Mesendoderm (in vitro differentiated cells): ENCODE measurements at regions not wholly inside any gene's neighbourhood (a gene's known extent, or its start where the extent isn't known, plus 50 kb on each side); places are given as distances from the start of the nearest gene placed in this dataset.

Source experiments
- DNase-seq: peaks from one replicate; pipeline ENCODE4 v3.0.0; 2013
- H2AK5ac ChIP-seq: 2 replicates; pipeline ENCODE4 v1.6.1; 2013; ENCODE audit warnings: low read length, inconsistent platforms
- H2BK120ac ChIP-seq: 2 replicates; pipeline ENCODE4 v1.6.1; 2013; ENCODE audit warnings: low read depth, mild to moderate bottlenecking, low read length, moderate library complexity, mixed read lengths
- H2BK15ac ChIP-seq: replicated peaks from 2 replicates; pipeline ENCODE4 v1.6.1; 2013; ENCODE audit warnings: low read depth, mild to moderate bottlenecking, moderate library complexity
- H2BK5ac ChIP-seq: 2 replicates; pipeline ENCODE4 v1.6.1; 2013; ENCODE audit warnings: low read length, inconsistent platforms
- H3K18ac ChIP-seq: 2 replicates; pipeline ENCODE4 v1.6.1; 2013; ENCODE audit warnings: mild to moderate bottlenecking, low read length, mixed read lengths
- H3K23ac ChIP-seq: one replicate; pipeline ENCODE4 v1.6.1; 2013; ENCODE audit warnings: low read length
- H3K27ac ChIP-seq: 2 replicates; pipeline ENCODE4 v1.5.1; 2013; ENCODE audit warnings: low read depth, mild to moderate bottlenecking, inconsistent platforms, low read length, moderate library complexity
- H3K27me3 ChIP-seq: 2 replicates; pipeline ENCODE4 v1.6.1; 2013; ENCODE audit warnings: low read length, control low read depth, mild to moderate bottlenecking, inconsistent platforms; ENCODE audit not compliant: insufficient read depth, poor library complexity
- H3K36me3 ChIP-seq: 2 replicates; pipeline ENCODE4 v1.6.1; 2013; ENCODE audit warnings: low read length, inconsistent platforms; ENCODE audit not compliant: control insufficient read depth, insufficient read depth
- H3K4ac ChIP-seq: one replicate; pipeline ENCODE4 v1.6.1; 2013; ENCODE audit warnings: low read depth, mild to moderate bottlenecking, low read length, moderate library complexity
- H3K4me1 ChIP-seq: 2 replicates; pipeline ENCODE4 v1.6.1; 2013; ENCODE audit warnings: low read depth, low read length, inconsistent platforms; ENCODE audit not compliant: control insufficient read depth
- H3K4me2 ChIP-seq: 2 replicates; pipeline ENCODE4 v1.6.1; 2013; ENCODE audit warnings: low read length
- H3K4me3 ChIP-seq: 2 replicates; pipeline ENCODE4 v1.5.1; 2013; ENCODE audit warnings: mild to moderate bottlenecking, low read length
- H3K56ac ChIP-seq: one replicate; pipeline ENCODE4 v1.6.1; 2013; ENCODE audit warnings: low read length
- H3K79me1 ChIP-seq: 2 replicates; pipeline ENCODE4 v1.6.1; 2013; ENCODE audit warnings: low read length, inconsistent platforms
- H3K79me2 ChIP-seq: 2 replicates; pipeline ENCODE4 v1.6.1; 2013; ENCODE audit warnings: mild to moderate bottlenecking, low read length; ENCODE audit not compliant: control insufficient read depth, insufficient read depth
- H3K9ac ChIP-seq: 2 replicates; pipeline ENCODE4 v1.6.1; 2013; ENCODE audit warnings: low read length, inconsistent platforms
- H4K5ac ChIP-seq: one replicate; pipeline ENCODE4 v1.6.1; 2013; ENCODE audit warnings: low read length
- H4K8ac ChIP-seq: one replicate; pipeline ENCODE4 v1.6.1; 2013; ENCODE audit warnings: low read depth, mild to moderate bottlenecking, control low read depth, low read length, moderate library complexity
- WGBS: extraction: QIAGEN DNeasy Blood & Tissue Kit; methylation state at CpG from one replicate; pipeline ENCODE4 v1.1.7; 2013; ENCODE audit warnings: low lambda C conversion rate, missing lambda C conversion rate; ENCODE audit not compliant: insufficient coverage; ENCODE audit errors: extremely low coverage; 5-methylcytosine and 5-hydroxymethylcytosine counted together

DNA sequence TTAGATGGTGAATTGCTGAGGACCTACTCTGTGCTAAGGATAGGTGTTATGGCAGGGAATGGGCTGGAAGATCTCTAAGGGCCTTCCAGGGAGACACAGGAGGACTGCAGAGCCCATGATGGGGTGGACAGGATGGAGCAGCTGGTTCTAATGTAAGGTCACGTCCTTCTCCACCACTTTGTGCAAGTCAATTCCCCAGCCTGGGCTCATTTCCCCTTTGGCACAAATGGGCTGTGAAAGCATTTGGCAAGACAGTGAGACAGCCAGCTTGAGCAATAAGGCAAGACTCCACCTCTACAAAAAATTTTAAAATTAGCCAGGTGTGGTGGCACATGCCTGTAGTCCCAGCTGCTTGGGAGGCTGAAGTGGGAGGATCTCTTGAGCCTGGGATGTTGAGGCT lies 81.4 kb upstream of the THY1 start:
- Histone ChIP-seq H3K56ac (no peak overlapping the region), H3K23ac (no peak overlapping the region), H3K4ac (no peak overlapping the region), H4K8ac (no peak overlapping the region), H2BK120ac (no peak overlapping the region), H3K27me3 (no peaks in the 10 kb centered on the region), H2BK15ac (no peak overlapping the region), H3K4me3 (no peak overlapping the region), H3K36me3 (no peaks in the 10 kb centered on the region), H3K27ac (no peak overlapping the region), H2BK5ac (no peak overlapping the region), H3K4me2 (no peak overlapping the region), H3K79me2 (no peaks in the 10 kb centered on the region), H3K79me1 (no peaks in the 10 kb centered on the region), H3K9ac (no peak overlapping the region), H2AK5ac (no peak overlapping the region), H3K4me1 (no peaks in the 10 kb centered on the region), H3K18ac (no peak overlapping the region), H4K5ac (no peak overlapping the region)
- no peak for DNase-seq
- no CpG with 5 or more reads among the region's 1 CpG for WGBS

DNA sequence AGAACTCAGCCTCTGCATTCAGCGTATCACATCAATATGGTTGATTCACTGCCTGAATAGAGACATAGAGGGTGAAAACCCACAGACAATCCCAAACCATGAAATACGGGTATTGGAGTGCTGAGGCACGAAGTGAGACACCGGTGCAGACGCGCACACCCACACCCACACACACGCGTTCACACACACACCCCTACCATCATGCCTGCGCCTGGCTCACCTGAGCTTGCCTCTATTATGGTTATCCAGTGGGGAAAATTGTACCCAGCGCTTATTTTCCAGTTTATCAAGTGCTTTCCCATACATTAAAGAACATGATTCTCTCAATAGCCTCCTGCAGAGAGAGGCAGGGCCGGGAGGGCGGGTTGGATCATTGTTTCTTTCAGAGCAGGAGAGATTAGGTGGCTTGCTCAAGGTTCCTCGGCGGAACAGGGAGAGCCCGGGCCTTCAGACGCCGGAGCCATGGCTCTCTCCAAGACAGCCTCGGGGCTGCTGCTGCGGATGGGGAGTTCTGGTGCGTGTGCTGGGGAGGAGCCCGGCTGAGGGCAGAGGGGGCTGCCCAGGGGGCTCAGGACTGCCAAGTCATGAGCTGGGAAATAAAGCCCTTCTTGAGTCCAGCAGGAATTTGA lies 78.9 kb upstream of the THY1 start:
- WGBS, result no CpG with 5 or more reads among the region's 21 CpGs
- Histone ChIP-seq H3K4ac (no peak overlapping the region), H3K27ac (no peak overlapping the region), H3K9ac (no peak overlapping the region), H2BK5ac (no peak overlapping the region), H3K27me3 (no peaks in the 10 kb centered on the region), H3K79me1 (no peaks in the 10 kb centered on the region), H3K56ac (no peak overlapping the region), H3K36me3 (no peaks in the 10 kb centered on the region), H2AK5ac (no peak overlapping the region), H3K79me2 (no peaks in the 10 kb centered on the region), H3K18ac (no peak overlapping the region), H2BK15ac (no peak overlapping the region), H3K4me1 (no peaks in the 10 kb centered on the region), H3K23ac (no peak overlapping the region), H3K4me3 (no peak overlapping the region), H4K8ac (no peak overlapping the region), H4K5ac (no peak overlapping the region), H2BK120ac (no peak overlapping the region), H3K4me2 (no peak overlapping the region)
- no peak for DNase-seq

- no peak overlapping the region for H4K8ac ChIP-seq
- H3K4me2 ChIP-seq, result no peak overlapping the region
- H2BK5ac ChIP-seq, result no peak overlapping the region
- DNase-seq, result no peak
- no peaks in the 10 kb centered on the region for H3K36me3 ChIP-seq
- H2BK15ac ChIP-seq, result no peak overlapping the region
- H3K4me3 ChIP-seq, result no peak overlapping the region
- no peak overlapping the region for H3K27ac ChIP-seq
- no peak overlapping the region for H3K56ac ChIP-seq
- no peak overlapping the region for H3K23ac ChIP-seq
- no peak overlapping the region for H2AK5ac ChIP-seq
- H3K79me2 ChIP-seq, result no peaks in the 10 kb centered on the region
- H3K9ac ChIP-seq, result no peak overlapping the region
- no peak overlapping the region for H3K4ac ChIP-seq
- no CpG with 5 or more reads among the region's 8 CpGs for WGBS
- H4K5ac ChIP-seq, result no peak overlapping the region
- H2BK120ac ChIP-seq, result no peak overlapping the region
- no peaks in the 10 kb centered on the region for H3K79me1 ChIP-seq
- H3K4me1 ChIP-seq, result no peaks in the 10 kb centered on the region
- no peaks in the 10 kb centered on the region for H3K27me3 ChIP-seq
- no peak overlapping the region for H3K18ac ChIP-seq
Measured at GRCh38 chr11:119497717-119498116, 74.7 kb upstream of the THY1 start.

- no peak for DNase-seq
- Histone ChIP-seq H3K9ac (no peak overlapping the region), H4K5ac (no peak overlapping the region), H3K23ac (no peak overlapping the region), H2AK5ac (no peak overlapping the region), H3K4me2 (no peak overlapping the region), H3K79me1 (no peaks in the 10 kb centered on the region), H4K8ac (no peak overlapping the region), H3K36me3 (no peaks in the 10 kb centered on the region), H3K4me3 (no peak overlapping the region), H3K79me2 (no peaks in the 10 kb centered on the region), H3K18ac (no peak overlapping the region), H3K56ac (no peak overlapping the region), H2BK5ac (no peak overlapping the region), H3K27me3 (no peaks in the 10 kb centered on the region), H2BK120ac (no peak overlapping the region), H3K4ac (no peak overlapping the region), H2BK15ac (no peak overlapping the region), H3K27ac (no peak overlapping the region), H3K4me1 (no peaks in the 10 kb centered on the region)
- WGBS, result no CpG with 5 or more reads among the region's 2 CpGs
Measured at GRCh38 chr11:119496997-119497396, 74.0 kb upstream of the THY1 start.

DNA sequence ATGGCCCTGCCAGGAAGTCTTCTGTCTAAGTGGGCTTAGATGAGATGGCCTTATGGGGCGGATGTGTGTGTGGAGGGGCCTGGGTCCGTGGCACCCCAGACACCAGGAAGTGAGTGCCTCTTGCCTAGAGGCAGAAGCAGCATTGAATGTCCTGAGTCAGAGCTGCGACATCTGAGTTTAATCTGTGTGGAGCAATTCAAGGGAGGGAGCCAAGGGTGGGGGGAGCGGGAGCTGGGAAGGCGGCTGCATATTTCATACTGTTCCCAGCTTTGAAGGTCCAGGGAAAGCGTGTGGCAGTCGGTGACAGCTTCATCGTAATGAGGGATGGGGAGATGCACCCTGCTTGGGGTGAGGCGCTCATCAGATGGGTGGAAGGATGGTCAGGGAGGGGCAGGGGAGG lies 73.5 kb upstream of the THY1 start:
- DNase-seq, result no peak
- WGBS, result no CpG with 5 or more reads among the region's 9 CpGs
- no peak overlapping the region for H2BK15ac ChIP-seq
- H3K79me2 ChIP-seq, result no peaks in the 10 kb centered on the region
- H3K9ac ChIP-seq, result no peak overlapping the region
- H2AK5ac ChIP-seq, result no peak overlapping the region
- no peak overlapping the region for H3K23ac ChIP-seq
- no peak overlapping the region for H4K8ac ChIP-seq
- H2BK120ac ChIP-seq, result no peak overlapping the region
- no peaks in the 10 kb centered on the region for H3K4me1 ChIP-seq
- H4K5ac ChIP-seq, result no peak overlapping the region
- H2BK5ac ChIP-seq, result no peak overlapping the region
- no peak overlapping the region for H3K18ac ChIP-seq
- H3K36me3 ChIP-seq, result no peaks in the 10 kb centered on the region
- no peaks in the 10 kb centered on the region for H3K27me3 ChIP-seq
- no peak overlapping the region for H3K4me3 ChIP-seq
- H3K4ac ChIP-seq, result no peak overlapping the region
- H3K4me2 ChIP-seq, result no peak overlapping the region
- H3K56ac ChIP-seq, result no peak overlapping the region
- no peaks in the 10 kb centered on the region for H3K79me1 ChIP-seq
- H3K27ac ChIP-seq, result no peak overlapping the region

DNA sequence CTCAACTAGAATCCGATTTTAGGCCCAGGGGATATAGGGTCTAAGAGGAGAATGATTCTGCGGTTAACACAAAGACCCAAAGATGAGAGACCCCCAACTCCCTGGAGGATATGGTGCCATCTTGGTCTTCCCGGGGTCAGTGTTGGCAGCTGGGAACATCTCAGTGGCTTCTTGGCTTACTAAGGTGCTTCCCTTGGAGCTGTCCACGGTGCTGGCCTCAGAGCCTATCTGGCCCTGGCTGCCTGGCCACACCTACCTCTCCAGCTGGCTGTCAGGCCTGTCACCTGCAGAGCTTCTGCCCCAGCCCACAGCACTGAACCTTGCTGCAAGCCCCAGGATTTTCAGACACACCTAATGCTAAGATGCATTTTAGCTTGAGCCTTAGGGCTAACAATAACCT lies 70.7 kb upstream of the THY1 start:
- H3K23ac ChIP-seq, result no peak overlapping the region
- H2BK120ac ChIP-seq, result no peak overlapping the region
- H3K4ac ChIP-seq, result no peak overlapping the region
- no peak overlapping the region for H3K56ac ChIP-seq
- H3K27me3 ChIP-seq, result no peaks in the 10 kb centered on the region
- H3K79me2 ChIP-seq, result no peaks in the 10 kb centered on the region
- no peak overlapping the region for H2BK5ac ChIP-seq
- H4K5ac ChIP-seq, result no peak overlapping the region
- no peak overlapping the region for H3K4me3 ChIP-seq
- H3K18ac ChIP-seq, result no peak overlapping the region
- no peaks in the 10 kb centered on the region for H3K79me1 ChIP-seq
- no peak overlapping the region for H4K8ac ChIP-seq
- peak; percentile 83 for DNase-seq
- no peak overlapping the region for H2AK5ac ChIP-seq
- H3K27ac ChIP-seq, result no peak overlapping the region
- WGBS, result no CpG with 5 or more reads among the region's 4 CpGs
- no peak overlapping the region for H2BK15ac ChIP-seq
- H3K4me1 ChIP-seq, result no peaks in the 10 kb centered on the region
- no peaks in the 10 kb centered on the region for H3K36me3 ChIP-seq
- H3K9ac ChIP-seq, result no peak overlapping the region
- H3K4me2 ChIP-seq, result no peak overlapping the region
